PFSK-1 (cell line): ENCODE measurements at regions not wholly inside any gene's neighbourhood (a gene's known extent, or its start where the extent isn't known, plus 50 kb on each side); places are given as distances from the start of the nearest gene placed in this dataset.

Experiments used
- POLR2AphosphoS5 ChIP-seq: IDR thresholded peaks from 2 replicates; pipeline ENCODE4 v1.6.1; 2012; ENCODE audit warnings: low read depth, mild to moderate bottlenecking, control low read depth, low read length, moderate library complexity
- REST ChIP-seq, 2 experiments: IDR thresholded peaks; 2 replicates each; pipeline versions ENCODE4 v1.6.1 to v1.8.0; 2011 to 2012; ENCODE audit warnings: low read depth in 2 of 2, low read length in 2 of 2, control low read depth in 1 of 2, inconsistent platforms in 1 of 2, mild to moderate bottlenecking in 1 of 2, moderate library complexity in 1 of 2; ENCODE audit not compliant: insufficient read depth in 1 of 2

- TF ChIP-seq POLR2AphosphoS5: no peak
- TF ChIP-seq REST (IDR thresholded peaks at IDR 0.05; ENCODE audit: insufficient read depth in 1 of 2, low read depth in 2 of 2, low read length in 2 of 2): no peak
Observed at GRCh38 chr20:17862171-17862570, 106.4 kb downstream of the SNX5 start.
